ENCODE measurements at regions not wholly inside any gene's neighbourhood (a gene's known extent, or its start where the extent isn't known, plus 50 kb on each side); places are given as distances from the start of the nearest gene placed in this dataset.

- H3K36me3 ChIP-seq (replicated peaks in 1 of 2; ENCODE audit: insufficient read depth in 1 of 2, low read depth in 2 of 2), result no peaks in the 10 kb centered on the region
- no peak overlapping the region for H3K4me3 ChIP-seq
- ATAC-seq, result no peak
- no peak overlapping the region for H3K27ac ChIP-seq
- H3K4me1 ChIP-seq, result no peaks in the 10 kb centered on the region
- DNase-seq, result no peak
- no peaks in the 10 kb centered on the region for H3K9me3 ChIP-seq
- no peak for TF ChIP-seq POLR2A (IDR thresholded peaks at IDR 0.05)
- no peak for TF ChIP-seq CTCF (IDR thresholded peaks at IDR 0.05)
- H3K27me3 ChIP-seq, result no peaks in the 10 kb centered on the region
- intact Hi-C loops (cut with DNase I), result no loop called here
- 63 to 84% methylated on average over 5 of the region's 5 CpGs for WGBS, 2 donors
These were observed 89.2 kb upstream of the RAP2B start for GRCh38 chr3:153072856-153073255.

- intact Hi-C loops (cut with DNase I), result no loop called here
- TF ChIP-seq CTCF (IDR thresholded peaks at IDR 0.05), result no peak
- TF ChIP-seq POLR2A (IDR thresholded peaks at IDR 0.05), result no peak
These were observed 88.4 kb upstream of the RAP2B start for GRCh38 chr3:153073636-153074035.

GRCh38 chr3:153078826-153079225 is 83.2 kb upstream of the RAP2B start:
- no peak for TF ChIP-seq CTCF (IDR thresholded peaks at IDR 0.05)
- no peak for TF ChIP-seq POLR2A (IDR thresholded peaks at IDR 0.05)
- H3K27ac ChIP-seq, result no peak overlapping the region
- intact Hi-C loops (cut with DNase I), result no loop called here
- no peaks in the 10 kb centered on the region for H3K9me3 ChIP-seq
- no peaks in the 10 kb centered on the region for H3K4me1 ChIP-seq
- WGBS, 2 donors, result 55 to 58% methylated on average over 7 of the region's 7 CpGs
- no peak for DNase-seq
- no peak overlapping the region for H3K4me3 ChIP-seq
- H3K36me3 ChIP-seq (replicated peaks in 1 of 2; ENCODE audit: insufficient read depth in 1 of 2, low read depth in 2 of 2), result no peaks in the 10 kb centered on the region
- no peaks in the 10 kb centered on the region for H3K27me3 ChIP-seq
- ATAC-seq, result no peak

More at GRCh38 chr3:153073636-153074035, 88.4 kb upstream of the RAP2B start:
- H3K27ac ChIP-seq, result no peak overlapping the region
- DNase-seq, result no peak
- no peaks in the 10 kb centered on the region for H3K27me3 ChIP-seq
- H3K4me1 ChIP-seq, result no peaks in the 10 kb centered on the region
- no peaks in the 10 kb centered on the region for H3K36me3 ChIP-seq (replicated peaks in 1 of 2; ENCODE audit: insufficient read depth in 1 of 2, low read depth in 2 of 2)
- no peak for ATAC-seq
- no peak overlapping the region for H3K4me3 ChIP-seq
- no peaks in the 10 kb centered on the region for H3K9me3 ChIP-seq
- 45 to 67% methylated on average over 5 of the region's 5 CpGs for WGBS, 2 donors

- no peak for ATAC-seq
- DNase-seq, result no peak
- TF ChIP-seq POLR2A (IDR thresholded peaks at IDR 0.05), result no peak
- no peaks in the 10 kb centered on the region for H3K4me1 ChIP-seq
- intact Hi-C loops (cut with DNase I), result no loop called here
- H3K4me3 ChIP-seq, result no peak overlapping the region
- no peaks in the 10 kb centered on the region for H3K36me3 ChIP-seq (replicated peaks in 1 of 2; ENCODE audit: insufficient read depth in 1 of 2, low read depth in 2 of 2)
- H3K27ac ChIP-seq, result no peak overlapping the region
- no peaks in the 10 kb centered on the region for H3K27me3 ChIP-seq
- no peaks in the 10 kb centered on the region for H3K9me3 ChIP-seq
These were observed 82.6 kb upstream of the RAP2B start for GRCh38 chr3:153079386-153079785.

- ATAC-seq (no peak), DNase-seq (no peak)
- Histone ChIP-seq H3K4me3 (no peak overlapping the region), H3K27ac (no peak overlapping the region), H3K9me3 (no peaks in the 10 kb centered on the region), H3K36me3 (replicated peaks in 1 of 2; ENCODE audit: insufficient read depth in 1 of 2, low read depth in 2 of 2) (no peaks in the 10 kb centered on the region), H3K27me3 (no peaks in the 10 kb centered on the region), H3K4me1 (no peaks in the 10 kb centered on the region)
- TF ChIP-seq POLR2A (IDR thresholded peaks at IDR 0.05) (no peak), CTCF (IDR thresholded peaks at IDR 0.05) (no peak)
- intact Hi-C loops (cut with DNase I), result no loop called here
- 43 to 75% methylated on average over 3 of the region's 3 CpGs for WGBS, 2 donors
These were observed 81.2 kb upstream of the RAP2B start for GRCh38 chr3:153080778-153081240.
